HL-60 (cell line): ENCODE measurements at regions not wholly inside any gene's neighbourhood (a gene's known extent, or its start where the extent isn't known, plus 50 kb on each side); places are given as distances from the start of the nearest gene placed in this dataset.

Experiments
- GABPA ChIP-seq: IDR thresholded peaks from 2 replicates; pipeline ENCODE4 v1.6.1; 2012; ENCODE audit warnings: low read depth
- POLR2AphosphoS5 ChIP-seq: IDR thresholded peaks from 2 replicates; pipeline ENCODE4 v1.6.1; 2012; ENCODE audit warnings: low read depth
- TF ChIP-seq, protein P1 (sequence below): IDR thresholded peaks from one replicate; pipeline ENCODE4 v1.5.1; 2011; ENCODE audit warnings: low read length, control low read depth, inconsistent platforms; ENCODE audit not compliant: insufficient read depth
- TF ChIP-seq, protein P2 (sequence below): IDR thresholded peaks from 2 replicates; pipeline ENCODE4 v1.6.1; 2012; ENCODE audit warnings: low read depth; ENCODE audit not compliant: insufficient replicate concordance

DNA sequence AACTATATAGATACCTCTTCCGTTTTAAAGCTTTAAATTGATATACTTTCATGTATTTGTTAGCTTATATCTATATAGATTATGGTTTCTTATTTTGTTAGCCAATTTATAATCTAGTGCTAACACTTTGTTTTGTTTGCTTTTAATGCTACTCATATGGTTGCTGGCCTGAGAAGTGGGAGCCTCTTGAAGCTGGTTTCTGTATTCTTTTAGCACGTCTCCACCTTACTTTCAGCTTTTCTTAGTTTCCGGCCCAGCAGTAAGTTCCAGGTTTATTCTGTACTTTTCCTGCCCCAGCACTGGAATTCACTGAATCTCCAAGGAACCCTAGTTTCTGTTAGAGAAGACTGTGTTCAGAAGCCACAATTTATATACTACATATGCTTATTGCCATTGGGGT is 458.9 kb downstream of the PRR16 start:
- TF ChIP-seq POLR2AphosphoS5 (no peak), GABPA (no peak)
- TF ChIP-seq, protein P1, sequence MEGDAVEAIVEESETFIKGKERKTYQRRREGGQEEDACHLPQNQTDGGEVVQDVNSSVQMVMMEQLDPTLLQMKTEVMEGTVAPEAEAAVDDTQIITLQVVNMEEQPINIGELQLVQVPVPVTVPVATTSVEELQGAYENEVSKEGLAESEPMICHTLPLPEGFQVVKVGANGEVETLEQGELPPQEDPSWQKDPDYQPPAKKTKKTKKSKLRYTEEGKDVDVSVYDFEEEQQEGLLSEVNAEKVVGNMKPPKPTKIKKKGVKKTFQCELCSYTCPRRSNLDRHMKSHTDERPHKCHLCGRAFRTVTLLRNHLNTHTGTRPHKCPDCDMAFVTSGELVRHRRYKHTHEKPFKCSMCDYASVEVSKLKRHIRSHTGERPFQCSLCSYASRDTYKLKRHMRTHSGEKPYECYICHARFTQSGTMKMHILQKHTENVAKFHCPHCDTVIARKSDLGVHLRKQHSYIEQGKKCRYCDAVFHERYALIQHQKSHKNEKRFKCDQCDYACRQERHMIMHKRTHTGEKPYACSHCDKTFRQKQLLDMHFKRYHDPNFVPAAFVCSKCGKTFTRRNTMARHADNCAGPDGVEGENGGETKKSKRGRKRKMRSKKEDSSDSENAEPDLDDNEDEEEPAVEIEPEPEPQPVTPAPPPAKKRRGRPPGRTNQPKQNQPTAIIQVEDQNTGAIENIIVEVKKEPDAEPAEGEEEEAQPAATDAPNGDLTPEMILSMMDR, result no peak
- TF ChIP-seq, protein P2, sequence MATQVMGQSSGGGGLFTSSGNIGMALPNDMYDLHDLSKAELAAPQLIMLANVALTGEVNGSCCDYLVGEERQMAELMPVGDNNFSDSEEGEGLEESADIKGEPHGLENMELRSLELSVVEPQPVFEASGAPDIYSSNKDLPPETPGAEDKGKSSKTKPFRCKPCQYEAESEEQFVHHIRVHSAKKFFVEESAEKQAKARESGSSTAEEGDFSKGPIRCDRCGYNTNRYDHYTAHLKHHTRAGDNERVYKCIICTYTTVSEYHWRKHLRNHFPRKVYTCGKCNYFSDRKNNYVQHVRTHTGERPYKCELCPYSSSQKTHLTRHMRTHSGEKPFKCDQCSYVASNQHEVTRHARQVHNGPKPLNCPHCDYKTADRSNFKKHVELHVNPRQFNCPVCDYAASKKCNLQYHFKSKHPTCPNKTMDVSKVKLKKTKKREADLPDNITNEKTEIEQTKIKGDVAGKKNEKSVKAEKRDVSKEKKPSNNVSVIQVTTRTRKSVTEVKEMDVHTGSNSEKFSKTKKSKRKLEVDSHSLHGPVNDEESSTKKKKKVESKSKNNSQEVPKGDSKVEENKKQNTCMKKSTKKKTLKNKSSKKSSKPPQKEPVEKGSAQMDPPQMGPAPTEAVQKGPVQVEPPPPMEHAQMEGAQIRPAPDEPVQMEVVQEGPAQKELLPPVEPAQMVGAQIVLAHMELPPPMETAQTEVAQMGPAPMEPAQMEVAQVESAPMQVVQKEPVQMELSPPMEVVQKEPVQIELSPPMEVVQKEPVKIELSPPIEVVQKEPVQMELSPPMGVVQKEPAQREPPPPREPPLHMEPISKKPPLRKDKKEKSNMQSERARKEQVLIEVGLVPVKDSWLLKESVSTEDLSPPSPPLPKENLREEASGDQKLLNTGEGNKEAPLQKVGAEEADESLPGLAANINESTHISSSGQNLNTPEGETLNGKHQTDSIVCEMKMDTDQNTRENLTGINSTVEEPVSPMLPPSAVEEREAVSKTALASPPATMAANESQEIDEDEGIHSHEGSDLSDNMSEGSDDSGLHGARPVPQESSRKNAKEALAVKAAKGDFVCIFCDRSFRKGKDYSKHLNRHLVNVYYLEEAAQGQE, result no peak
